GF-D8 (cell line): ENCODE measurements at regions not wholly inside any gene's neighbourhood (a gene's known extent, or its start where the extent isn't known, plus 50 kb on each side); places are given as distances from the start of the nearest gene placed in this dataset.
"Not testable (repeated sequence)": the region's sequence is repeated elsewhere in the genome, so short reads cannot be mapped to it uniquely, and the experiment has no call there.

ENCODE experiments used
- DNase-seq: peaks from one replicate; lab custom pipeline; 2025; lab: John Stamatoyannopoulos, UW

DNA sequence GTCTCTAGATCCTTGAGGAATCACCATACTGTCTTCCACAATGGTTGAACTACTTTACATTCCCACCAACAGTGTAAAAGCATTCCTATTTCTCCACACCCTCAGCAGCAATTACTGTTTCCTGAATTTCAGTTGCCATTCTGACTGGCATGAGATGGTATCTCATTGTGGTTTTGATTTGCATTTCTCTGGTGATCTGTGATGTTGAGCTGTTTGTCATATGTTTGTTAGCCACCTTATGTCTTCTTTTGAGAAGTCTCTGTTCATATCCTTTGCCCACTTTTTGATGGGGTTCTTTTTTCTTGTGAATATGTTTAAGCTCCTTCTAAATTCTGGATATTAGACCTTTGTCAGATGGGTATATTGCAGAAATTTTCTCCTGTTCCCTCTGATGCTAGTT is 356.0 kb downstream of the IGSF11 start:
- not testable (repeated sequence) for DNase-seq

DNA sequence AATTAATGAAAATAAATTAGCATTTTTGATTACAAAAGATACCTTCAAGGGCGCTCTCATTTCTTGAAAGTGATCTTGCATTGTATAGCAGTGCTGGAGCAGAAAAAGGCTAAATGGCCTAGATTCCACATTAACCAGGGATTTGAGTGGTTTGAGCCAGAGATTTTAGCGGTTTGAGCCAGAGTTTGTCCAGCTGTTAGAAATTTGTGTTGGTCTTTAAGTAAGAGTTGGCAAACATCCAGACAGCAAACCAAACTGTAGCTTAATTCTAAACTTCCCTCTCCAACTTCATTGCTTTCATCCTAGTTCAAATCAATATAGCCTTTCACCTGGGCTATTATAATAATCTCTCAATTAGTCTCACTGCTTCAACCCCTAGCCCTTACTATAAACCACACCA is 351.7 kb downstream of the IGSF11 start:
- DNase-seq: no peak

DNA sequence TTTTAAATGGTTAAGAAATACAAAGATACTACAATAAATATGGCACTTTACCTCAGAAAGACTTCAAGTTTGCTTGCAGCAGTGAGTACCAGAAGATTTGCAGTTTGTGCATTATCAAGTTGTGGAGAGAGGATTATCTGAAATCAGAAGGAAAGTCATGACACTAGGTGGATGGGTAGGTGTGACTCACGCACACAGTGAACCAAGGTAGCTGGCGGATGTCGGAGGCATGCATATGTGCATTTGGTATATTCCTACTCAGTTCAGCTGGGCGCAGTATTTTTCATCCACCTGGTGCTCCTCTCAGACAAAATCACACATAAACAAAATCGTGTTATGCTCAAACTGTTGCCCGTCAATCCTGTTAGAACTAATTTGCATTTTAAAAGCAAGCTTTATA is 351.0 kb downstream of the IGSF11 start:
- DNase-seq: no peak

DNA sequence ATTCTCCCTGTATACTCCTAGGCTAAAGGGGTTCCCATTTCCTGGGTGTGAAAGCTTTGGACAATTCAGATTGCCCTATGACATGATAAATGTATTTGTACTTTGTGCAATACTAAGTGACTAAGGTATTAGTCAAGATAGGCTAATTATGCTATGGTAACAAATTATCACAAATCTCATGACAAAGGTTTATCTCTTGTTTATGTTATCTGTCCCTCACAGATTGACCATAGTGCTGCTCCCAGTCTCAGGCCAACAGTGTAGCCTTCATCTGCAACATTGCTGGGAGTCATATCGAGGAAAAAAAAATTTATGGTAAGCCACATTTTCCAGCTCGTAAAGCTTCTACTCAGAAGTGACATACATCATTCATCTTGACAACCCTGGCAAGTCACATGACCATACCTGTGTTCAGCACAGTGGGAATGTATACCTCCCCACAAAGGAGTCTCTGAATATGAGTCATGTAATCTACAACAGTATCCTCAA is 346.2 kb downstream of the IGSF11 start:
- DNase-seq: no peak

DNA sequence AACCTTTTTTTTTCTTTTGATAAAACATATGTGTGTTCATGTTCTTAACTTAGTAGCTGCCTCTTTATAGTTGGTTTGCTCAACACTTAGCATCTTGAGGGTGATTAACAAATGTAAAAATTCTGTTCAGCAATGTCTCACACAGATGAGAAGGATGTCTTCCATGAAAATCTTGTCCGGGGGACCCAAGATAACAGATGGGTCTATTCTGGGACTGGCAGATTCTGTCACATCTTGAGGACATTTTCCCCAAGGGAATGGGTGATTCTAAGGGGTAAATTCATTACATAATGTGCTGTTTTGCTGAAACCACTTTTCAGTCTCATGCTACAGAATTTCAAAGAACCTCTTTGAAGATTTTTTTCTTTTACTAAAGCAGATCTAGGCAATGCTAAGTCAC is 342.2 kb downstream of the IGSF11 start:
- DNase-seq: no peak

DNA sequence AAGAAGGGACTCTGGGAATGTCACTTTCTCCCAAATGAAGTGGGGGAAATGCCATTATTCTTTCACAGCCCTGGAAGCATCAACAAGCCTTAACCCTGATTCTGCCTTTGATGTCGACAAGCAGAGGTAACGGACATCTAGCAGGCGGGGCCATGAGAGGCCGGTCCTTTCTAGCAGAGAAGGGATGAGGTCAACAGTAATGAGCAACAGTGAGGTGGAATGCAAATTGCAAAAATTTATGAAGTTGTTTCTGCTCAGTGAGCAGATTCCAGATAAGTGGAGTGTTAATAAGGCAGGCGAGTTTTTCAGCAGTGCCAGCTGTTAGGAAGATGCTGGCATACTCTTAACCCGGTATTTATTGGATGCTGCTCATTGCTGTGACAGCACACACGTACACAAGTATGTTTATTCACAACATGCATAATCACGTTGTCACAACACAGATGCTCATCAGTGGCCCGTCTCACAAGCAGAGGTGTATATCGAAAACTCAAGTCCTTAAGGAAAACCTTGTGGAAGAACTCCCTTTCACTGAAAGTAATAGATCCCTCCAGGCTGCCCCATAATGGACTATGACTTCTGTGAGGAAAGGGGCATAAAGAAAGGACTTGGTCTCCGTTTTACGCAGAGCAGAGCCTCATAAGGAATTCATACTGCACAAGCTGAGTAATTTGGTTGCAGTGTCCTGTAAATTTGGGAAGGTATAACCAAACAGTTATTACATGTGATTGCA is 329.0 kb downstream of the IGSF11 start:
- DNase-seq: no peak

DNA sequence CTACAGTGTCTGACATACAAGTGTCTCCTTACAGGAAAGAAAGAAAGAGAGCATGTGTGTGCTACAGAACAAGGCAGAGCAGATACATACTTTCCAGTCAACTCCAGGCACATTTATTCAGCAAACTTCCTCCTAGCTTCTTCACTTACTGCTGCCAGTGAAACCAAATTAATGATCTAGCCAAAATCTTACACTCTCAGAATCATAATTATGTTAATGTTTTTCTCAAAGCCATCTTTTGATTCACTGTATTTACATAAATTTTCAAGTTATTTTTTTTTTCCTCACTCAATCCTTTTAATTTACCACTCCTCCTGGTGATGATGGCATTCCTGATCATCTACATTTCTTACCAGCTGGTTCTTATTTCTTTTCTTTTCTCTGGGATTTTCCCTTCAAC is 326.7 kb downstream of the IGSF11 start:
- no peak for DNase-seq

DNA sequence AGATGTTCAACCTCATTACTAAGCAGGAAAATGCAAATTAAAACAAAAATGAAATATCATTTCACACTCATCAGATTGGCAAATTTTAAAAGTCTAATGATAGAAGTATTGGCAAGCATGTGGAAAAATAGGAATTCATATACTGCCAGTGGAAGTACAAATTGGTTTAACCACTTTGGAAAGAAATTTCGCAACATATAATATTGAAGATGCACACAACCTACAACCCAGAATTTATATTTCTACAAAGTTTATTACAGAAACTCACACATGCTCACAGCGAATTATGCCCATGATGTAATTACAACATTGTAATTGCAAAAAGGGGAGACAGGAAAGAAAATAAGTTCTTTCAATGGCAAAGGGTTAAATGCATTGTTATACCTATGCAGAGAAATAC is 324.1 kb downstream of the IGSF11 start:
- no peak for DNase-seq

DNA sequence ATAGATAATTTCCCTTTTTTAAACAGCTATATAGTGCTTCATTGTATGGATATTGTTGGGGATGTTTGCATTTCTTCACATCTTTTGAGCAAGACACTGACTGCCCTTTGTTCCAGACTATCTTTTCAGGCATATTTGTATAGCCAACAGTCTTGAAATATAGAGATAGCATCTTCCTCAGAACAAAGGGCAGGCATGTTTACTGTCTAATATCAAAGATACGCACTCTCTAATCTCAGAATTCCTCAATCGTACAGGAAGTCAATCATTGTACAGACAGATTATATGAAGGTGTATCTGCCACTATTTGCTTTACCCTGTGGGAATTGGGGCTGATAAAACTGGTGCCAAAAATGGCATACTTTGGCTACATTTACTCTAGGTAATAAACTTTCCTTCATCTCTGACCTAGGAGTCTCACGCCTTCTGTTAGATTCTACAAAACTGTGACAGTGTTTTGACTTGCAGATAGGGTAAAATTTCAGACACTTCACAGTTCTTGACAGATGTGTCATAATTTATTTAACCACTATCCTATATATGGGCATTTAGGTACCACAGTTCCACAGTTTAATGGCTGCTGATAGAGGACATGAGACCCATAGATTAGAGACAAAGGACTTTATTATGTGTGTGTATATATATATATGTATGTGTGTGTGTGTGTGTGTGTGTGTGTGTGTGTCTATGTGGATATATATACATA is 321.0 kb downstream of the IGSF11 start:
- no peak for DNase-seq

DNA sequence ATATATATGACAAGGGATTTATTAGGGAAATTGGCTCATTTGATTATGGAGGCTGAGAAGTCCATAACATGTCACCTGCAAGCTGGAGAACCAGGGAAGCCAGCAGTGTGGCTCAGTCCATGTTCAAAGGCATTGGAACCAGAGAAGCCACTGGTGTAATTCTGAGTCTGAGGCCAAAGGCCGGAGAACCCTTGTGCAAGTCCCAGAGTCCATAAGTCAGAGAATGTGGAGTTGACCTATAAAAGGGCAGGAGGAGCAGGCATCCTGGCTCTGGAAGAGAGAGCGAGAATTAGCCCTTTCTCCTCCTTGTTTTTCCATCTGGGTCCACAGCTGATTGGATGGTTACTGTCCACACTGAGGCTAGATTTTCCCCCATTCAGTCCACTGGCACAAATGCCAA is 319.8 kb downstream of the IGSF11 start:
- no peak for DNase-seq

DNA sequence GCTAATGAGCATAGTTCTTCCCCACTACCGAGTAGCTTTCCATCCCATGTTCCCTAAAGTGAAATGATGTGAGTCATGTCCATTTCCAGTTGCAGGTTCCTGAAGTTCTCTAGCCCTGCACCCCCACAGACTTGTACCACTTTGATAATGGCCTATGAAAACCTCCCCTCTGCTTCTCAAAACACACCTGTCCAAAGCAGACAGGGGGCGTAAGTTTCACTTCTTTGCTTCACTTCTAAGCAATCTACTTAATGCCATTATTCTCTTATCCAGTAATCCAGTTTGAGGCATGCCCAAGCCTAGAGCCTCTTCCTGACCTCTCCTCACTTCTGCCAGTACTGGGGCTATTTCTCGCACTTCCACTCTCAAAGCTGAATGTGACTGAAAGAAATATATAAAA is 305.1 kb downstream of the IGSF11 start:
- DNase-seq: no peak

DNA sequence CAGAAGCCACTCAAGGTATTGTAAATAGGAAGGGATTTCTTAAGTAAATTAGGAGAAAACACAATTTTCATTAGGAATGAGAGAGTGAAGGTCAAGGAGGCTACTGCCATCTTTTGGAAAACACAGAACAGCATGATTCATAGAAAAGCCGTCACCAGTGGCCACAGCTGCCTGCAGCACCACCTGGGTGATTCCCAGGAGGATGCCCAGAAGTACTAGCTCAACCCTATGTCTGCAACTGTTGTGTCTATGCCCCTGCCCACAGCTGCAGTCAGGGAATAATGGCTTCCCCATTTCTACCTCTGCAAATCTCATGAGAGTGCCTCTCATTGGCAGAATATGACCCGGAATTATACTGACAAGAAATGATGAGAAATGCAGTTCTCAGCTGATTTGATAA is 300.0 kb downstream of the IGSF11 start:
- DNase-seq: no peak

DNA sequence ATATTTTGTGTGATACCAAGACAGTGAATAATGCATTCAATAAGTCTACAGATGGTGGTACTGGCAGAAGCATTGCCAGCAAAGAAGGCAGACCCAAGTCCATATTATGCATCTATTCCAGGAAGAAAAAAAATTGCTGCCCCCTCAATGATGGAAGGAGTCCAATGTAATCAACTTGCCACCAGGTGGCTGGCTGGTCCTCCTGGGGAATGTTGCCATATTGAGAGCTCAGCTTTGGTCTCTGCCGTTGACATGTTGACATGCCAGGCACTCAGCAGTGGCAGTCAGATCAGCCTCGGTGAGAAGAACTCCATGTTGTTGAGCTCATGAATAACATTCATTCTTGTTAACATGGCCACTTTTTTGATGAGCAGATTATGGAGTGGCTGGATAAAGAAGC is 298.5 kb downstream of the IGSF11 start:
- DNase-seq: no peak

DNA sequence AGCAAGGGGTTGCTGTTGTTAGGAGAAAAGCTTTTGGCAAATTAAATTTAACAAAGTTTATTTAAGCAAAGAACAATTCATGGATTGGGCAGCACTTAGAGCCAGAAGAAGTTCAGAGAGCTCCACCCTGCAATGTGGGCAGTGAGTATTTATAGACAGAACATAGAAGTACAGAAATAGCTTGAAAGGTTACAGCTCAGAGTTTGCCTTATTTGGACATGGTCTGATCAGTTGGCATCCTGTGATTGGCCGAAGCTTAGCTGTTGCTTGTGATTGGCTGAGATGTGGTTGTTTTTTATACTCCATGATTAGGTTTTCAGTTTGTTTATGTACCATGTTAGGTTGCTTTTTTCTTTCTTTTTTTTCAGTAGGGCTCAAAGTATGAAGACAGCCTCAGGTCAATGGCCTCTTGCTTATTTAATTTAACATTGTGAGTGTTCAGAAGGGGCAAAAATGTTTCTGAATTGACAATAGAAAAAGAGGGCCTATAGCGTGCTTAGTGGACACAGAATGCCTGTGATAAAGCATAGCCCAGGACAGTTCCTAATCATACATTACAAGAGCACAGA is 293.8 kb downstream of the IGSF11 start:
- no peak for DNase-seq

DNA sequence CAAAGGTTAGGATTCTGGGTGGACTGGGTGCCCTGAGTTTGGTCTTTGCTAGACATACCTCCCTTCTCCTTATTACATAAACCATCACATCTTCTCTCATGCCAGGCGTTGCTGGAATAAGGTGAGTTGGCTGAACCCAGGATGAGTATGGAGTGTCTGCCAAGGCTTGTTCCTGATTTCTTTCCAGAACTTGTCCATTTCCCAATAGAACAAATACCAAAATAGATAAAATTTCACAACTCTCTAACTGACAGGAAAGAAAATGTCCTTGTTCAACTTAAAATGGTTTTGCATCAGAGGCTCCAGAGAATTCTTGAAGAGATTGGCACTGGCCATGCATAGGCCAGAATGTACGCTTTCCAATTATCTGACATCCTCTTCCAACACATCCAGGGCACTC is 291.9 kb downstream of the IGSF11 start:
- no peak for DNase-seq

DNA sequence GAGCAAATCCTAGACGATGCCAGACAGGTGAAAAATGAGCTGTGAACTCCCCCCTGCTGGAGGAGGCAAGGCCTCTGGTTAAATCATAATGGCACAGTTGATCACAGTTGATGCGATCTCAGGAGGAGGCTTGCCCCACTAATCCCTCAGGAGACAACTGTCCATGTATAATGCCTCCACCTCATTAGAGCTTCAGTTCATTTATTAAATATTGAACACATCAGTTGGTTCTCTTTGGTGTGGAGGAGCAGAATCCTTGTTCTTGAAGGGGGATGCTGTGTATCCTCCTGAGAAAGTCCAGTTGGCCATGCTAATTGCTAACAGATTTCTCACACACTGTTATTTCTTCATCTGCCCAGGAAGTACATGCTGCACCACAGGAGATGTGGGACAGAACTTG is 290.5 kb downstream of the IGSF11 start:
- no peak for DNase-seq

DNA sequence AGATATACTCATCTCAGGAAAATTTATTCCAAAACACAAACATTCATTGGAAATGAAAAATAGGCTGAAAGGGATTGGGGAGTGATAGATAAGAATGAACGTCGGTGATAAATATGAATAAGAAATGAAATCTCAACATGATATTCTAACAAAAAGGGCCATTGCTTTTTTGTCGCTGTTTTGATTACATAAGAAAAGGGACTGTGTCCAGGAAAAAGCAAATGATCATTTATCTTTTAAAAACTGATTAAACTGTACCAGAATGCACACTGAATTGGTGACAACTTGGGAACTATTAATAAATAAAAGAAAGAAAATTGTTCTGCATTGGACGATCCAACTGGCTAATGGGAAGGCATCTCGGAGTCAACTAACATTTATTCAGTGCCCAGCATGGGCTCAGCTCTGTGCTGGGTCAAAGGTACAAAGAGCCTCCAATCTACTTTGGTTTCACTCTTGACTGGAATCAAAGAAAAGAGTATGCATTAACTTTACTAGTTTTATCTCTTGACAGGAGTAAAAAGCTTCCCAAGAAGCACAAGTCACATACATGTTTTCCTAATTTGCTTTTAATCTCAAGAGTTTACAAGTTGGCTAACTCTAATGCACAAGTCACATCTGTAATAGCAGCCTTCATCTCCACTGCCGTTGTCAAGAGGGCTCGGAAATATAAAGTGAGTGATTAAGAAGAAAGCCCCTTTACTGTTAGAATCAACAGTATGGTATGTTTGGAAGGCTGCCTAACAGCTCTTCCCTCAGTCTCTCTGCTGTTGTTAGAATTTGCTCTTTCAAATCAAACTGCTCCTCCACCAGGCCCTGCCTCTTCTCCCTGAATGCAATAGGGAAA is 280.0 kb downstream of the IGSF11 start:
- no peak for DNase-seq

DNA sequence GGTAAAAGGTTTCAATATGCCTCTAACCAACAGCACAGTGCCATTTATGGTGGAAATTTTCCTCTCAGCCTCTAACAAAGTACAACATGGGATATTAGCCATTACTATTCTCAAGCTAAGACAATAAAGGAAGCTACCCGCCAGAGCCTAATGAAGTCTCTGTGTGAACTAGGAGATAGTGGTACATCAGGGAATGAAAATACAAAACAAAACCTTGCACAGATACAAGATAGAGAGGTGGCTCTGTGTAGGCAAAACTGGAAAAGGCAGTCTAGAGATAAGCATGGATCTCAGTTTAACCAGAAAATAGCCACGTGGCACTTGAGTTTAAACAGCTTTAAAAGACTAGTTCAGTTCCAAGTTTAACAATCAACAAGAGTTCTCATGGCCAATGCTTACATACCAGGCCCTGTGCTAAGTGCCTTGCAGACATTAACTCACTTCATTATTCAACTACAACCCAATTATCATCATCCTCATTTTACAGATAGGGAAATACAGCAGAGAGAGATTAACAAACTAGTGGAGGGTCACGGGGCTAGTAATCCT is 279.3 kb downstream of the IGSF11 start:
- no peak for DNase-seq

DNA sequence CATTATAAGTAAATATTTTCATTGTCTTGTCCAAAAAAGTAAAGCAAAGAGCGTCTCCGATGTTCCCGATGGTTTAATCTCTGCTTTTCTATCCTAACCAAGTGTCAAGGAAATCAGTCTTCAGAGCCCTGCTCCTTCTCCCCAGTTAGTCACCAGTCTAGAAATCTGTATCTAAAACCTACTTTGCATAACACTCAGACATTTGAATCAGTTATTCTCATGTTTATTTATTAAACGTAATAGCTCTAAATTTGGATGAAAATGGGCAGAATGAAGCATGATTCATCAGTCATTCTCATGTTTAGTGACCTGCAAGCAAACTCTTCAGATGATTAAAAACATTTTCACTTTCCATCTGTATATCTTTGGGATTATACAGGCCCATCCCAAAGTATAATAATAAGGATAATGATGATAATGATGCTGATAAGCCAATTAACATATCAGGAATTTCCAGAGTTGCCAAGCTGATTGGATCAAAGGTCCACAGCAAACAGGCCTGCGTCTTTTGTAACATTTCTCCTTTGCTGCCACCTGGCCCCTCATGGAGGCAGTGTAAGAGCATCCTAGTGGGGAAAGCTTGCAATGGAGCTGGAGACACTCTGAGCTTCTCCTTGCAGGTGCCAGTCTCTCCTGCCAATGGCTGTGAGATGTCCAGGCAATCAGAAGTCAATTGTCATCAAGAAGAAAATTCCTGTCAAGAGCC is 273.9 kb downstream of the IGSF11 start:
- no peak for DNase-seq

DNA sequence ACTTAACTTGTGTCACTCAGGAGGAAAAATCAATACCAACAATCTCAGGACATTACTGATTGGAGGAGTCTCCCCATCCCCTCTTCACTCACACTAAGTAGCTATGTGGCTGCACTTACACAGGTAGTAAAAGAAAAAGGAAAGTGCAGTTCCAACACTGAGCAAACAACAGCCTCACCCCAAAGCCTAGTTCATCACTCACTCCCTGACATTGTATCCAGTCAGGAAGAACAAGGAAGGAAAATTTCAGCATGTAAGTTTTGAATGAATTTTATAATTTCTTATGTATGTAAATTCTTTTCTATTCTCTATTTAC is 273.4 kb downstream of the IGSF11 start:
- no peak for DNase-seq

DNA sequence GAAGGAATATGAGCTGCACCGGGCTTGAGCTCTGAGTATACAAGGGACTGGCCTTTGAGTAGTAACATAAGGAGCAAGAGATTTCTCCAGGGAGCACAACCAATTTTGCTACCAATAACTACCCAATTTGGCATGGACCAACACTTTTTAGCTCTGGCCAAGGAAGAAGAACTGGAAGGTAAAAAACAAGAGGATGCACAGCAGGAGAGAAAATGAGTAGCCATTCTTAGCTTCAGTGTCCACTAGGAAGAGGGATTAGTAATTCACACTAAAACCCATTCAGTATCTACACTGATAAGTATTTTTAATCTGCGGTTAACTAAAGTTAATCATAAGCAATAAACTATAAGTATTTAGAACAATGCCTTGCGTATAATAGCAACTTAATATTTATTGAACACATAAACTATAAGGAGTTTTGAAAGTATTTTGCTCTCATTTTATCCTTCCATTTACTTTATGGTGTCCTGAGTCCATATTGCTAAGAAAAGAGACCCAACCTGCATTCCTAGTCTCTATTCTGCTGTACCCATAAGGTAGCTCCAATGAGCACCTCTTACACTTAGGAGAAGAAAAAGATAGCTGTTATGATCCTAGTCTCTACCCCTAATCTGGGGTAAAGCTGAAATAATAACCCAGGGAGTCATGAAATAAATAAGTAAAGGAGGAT is 268.9 kb downstream of the IGSF11 start:
- DNase-seq: no peak
